ENCODE measurements at regions not wholly inside any gene's neighbourhood (a gene's known extent, or its start where the extent isn't known, plus 50 kb on each side); places are given as distances from the start of the nearest gene placed in this dataset.

DNA sequence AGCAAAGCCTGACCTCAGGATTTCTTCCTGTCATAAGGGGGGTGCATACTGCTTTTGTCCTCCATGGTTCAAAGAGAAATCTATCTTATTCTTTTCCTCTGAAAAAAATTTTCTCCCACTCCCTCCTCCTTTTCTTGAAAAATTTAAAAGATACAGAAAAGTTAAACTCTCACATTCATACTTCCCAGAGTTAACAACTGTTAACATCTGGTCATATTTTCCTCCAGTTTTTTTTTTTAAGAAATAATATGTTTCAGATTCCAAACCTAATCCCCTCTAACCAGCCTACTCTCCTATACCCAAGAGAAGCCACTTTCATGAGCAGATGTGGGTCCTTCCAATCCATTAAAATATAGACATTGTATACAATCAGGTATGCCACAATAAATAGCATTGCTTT lies 378.9 kb upstream of the HNRNPA3 start:
- Histone ChIP-seq H3K9me3 (ENCODE audit: low read depth, low read length, poor library complexity, severe bottlenecking) (no peaks in the 10 kb centered on the region), H3K4me3 (ENCODE audit: low read depth, low read length, poor library complexity, severe bottlenecking) (no peak overlapping the region), H3K36me3 (ENCODE audit: insufficient read depth, low read length, poor library complexity, severe bottlenecking) (no peaks in the 10 kb centered on the region), H3K27me3 (replicated peaks; ENCODE audit: insufficient read depth, low read depth, low read length, poor library complexity) (no peaks in the 10 kb centered on the region), H3K27ac (ENCODE audit: low read depth, low read length, poor library complexity, severe bottlenecking) (no peak overlapping the region), H3K4me1 (ENCODE audit: insufficient read depth, low read length, poor library complexity, severe bottlenecking) (peaks cover 8% of the 10 kb centered on the region)
- intact Hi-C loops (cut with micrococcal nuclease; ENCODE audit: unreplicated experiment) = loop anchor here (5.0 kb wide), 1 partner anchor 224 kb away; no protein-coding TSS in a partner anchor
- POLR2A ChIA-PET (ENCODE audit: low non-redundant PET) = no interaction called here
- CTCF ChIA-PET = no interaction called here
- BruUV-seq (replicated peaks) = no TSS peak
- DNase-seq (ENCODE audit: low spot score) = no peak
- no peak for TF ChIP-seq EZH2 (IDR thresholded peaks at IDR 0.05; ENCODE audit: borderline replicate concordance, low read depth, low read length, poor library complexity, severe bottlenecking)
- TF ChIP-seq, protein P1, sequence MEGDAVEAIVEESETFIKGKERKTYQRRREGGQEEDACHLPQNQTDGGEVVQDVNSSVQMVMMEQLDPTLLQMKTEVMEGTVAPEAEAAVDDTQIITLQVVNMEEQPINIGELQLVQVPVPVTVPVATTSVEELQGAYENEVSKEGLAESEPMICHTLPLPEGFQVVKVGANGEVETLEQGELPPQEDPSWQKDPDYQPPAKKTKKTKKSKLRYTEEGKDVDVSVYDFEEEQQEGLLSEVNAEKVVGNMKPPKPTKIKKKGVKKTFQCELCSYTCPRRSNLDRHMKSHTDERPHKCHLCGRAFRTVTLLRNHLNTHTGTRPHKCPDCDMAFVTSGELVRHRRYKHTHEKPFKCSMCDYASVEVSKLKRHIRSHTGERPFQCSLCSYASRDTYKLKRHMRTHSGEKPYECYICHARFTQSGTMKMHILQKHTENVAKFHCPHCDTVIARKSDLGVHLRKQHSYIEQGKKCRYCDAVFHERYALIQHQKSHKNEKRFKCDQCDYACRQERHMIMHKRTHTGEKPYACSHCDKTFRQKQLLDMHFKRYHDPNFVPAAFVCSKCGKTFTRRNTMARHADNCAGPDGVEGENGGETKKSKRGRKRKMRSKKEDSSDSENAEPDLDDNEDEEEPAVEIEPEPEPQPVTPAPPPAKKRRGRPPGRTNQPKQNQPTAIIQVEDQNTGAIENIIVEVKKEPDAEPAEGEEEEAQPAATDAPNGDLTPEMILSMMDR (conservative IDR thresholded peaks at IDR 0.05; ENCODE audit: low read depth, low read length) = no peak

DNA sequence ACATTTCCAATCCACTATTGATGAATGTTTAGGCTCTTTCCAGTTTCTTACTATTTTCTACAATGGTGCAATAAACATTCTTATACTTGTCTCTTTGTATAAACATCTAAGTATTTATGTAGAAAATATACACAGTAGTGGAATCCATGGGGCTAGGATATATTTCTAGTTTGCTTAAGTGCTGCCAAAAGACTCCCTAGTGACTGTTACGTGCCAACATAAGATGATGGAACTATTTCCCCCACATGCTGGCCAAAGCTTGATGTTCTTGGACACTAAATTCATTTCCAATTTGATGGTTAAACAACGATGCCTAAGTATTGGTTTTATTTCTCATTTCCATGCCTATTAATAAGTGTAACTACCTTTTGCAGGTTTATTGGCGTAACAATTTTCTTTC lies 378.4 kb upstream of the HNRNPA3 start:
- H3K4me1 ChIP-seq (ENCODE audit: insufficient read depth, low read length, poor library complexity, severe bottlenecking) = peaks cover 8% of the 10 kb centered on the region
- no peak overlapping the region for H3K27ac ChIP-seq (ENCODE audit: low read depth, low read length, poor library complexity, severe bottlenecking)
- DNase-seq (ENCODE audit: low spot score) = no peak
- TF ChIP-seq, protein P1 (conservative IDR thresholded peaks at IDR 0.05; ENCODE audit: low read depth, low read length) = no peak
- TF ChIP-seq EZH2 (IDR thresholded peaks at IDR 0.05; ENCODE audit: borderline replicate concordance, low read depth, low read length, poor library complexity, severe bottlenecking) = no peak
- no peaks in the 10 kb centered on the region for H3K36me3 ChIP-seq (ENCODE audit: insufficient read depth, low read length, poor library complexity, severe bottlenecking)
- H3K4me3 ChIP-seq (ENCODE audit: low read depth, low read length, poor library complexity, severe bottlenecking) = no peak overlapping the region
- no peaks in the 10 kb centered on the region for H3K9me3 ChIP-seq (ENCODE audit: low read depth, low read length, poor library complexity, severe bottlenecking)
- ChIA-PET CTCF (no interaction called here), POLR2A (ENCODE audit: low non-redundant PET) (no interaction called here)
- no TSS peak for BruUV-seq (replicated peaks)
- H3K27me3 ChIP-seq (replicated peaks; ENCODE audit: insufficient read depth, low read depth, low read length, poor library complexity) = no peaks in the 10 kb centered on the region
- intact Hi-C loops (cut with micrococcal nuclease; ENCODE audit: unreplicated experiment) = loop anchor here (5.0 kb wide), 1 partner anchor 223 kb away; no protein-coding TSS in a partner anchor

DNA sequence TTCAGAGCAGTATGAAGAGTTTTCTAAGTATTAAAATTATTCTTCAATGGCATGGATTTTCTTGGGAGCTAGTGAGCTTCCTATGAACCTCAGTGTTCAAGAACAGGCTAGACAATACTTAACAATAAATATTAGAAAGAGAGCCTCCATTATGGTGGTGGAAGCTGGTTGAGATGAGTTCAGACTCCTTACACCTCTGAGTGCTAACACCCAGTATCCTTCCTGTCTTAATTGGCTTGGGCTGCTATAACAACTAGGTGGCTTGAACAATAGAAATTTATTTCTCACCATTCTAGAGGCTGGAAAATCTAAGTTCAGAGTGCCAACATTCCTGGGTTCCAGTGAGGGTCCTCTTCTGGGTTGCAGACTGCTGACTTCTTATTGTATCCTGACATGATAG lies 369.4 kb upstream of the HNRNPA3 start:
- Histone ChIP-seq H3K4me3 (ENCODE audit: low read depth, low read length, poor library complexity, severe bottlenecking) (no peak overlapping the region), H3K27ac (ENCODE audit: low read depth, low read length, poor library complexity, severe bottlenecking) (no peak overlapping the region), H3K36me3 (ENCODE audit: insufficient read depth, low read length, poor library complexity, severe bottlenecking) (no peaks in the 10 kb centered on the region), H3K9me3 (ENCODE audit: low read depth, low read length, poor library complexity, severe bottlenecking) (no peaks in the 10 kb centered on the region), H3K27me3 (replicated peaks; ENCODE audit: insufficient read depth, low read depth, low read length, poor library complexity) (no peaks in the 10 kb centered on the region), H3K4me1 (ENCODE audit: insufficient read depth, low read length, poor library complexity, severe bottlenecking) (no peaks in the 10 kb centered on the region)
- TF ChIP-seq EZH2 (IDR thresholded peaks at IDR 0.05; ENCODE audit: borderline replicate concordance, low read depth, low read length, poor library complexity, severe bottlenecking) = no peak
- TF ChIP-seq, protein P1 (conservative IDR thresholded peaks at IDR 0.05; ENCODE audit: low read depth, low read length) = no peak
- intact Hi-C loops (cut with micrococcal nuclease; ENCODE audit: unreplicated experiment) = no loop called here
- ChIA-PET POLR2A (ENCODE audit: low non-redundant PET) (no interaction called here), CTCF (no interaction called here)
- no TSS peak for BruUV-seq (replicated peaks)
- DNase-seq (ENCODE audit: low spot score) = no peak
